Activated CD8-positive, alpha-beta memory T cell treated with anti-CD3 and anti-CD28 coated beads, Interleukin-2, amount 50 U/mL, for 24 hours (primary cell): ENCODE measurements at regions not wholly inside any gene's neighbourhood (a gene's known extent, or its start where the extent isn't known, plus 50 kb on each side); places are given as distances from the start of the nearest gene placed in this dataset.

ENCODE experiments used
- DNase-seq: peaks from one replicate; pipeline ENCODE4 v3.0.0-alpha.2; 2020; ENCODE audit errors: extremely low read depth

GRCh38 chr14:34135492-34135891 is 184.6 kb upstream of the EGLN3 start:
- no peak for DNase-seq

GRCh38 chr14:34134484-34134883 is 183.6 kb upstream of the EGLN3 start:
- DNase-seq = no peak

- DNase-seq = no peak
Measured at GRCh38 chr14:34129927-34130552, 179.2 kb upstream of the EGLN3 start.

- DNase-seq = no peak
Measured at GRCh38 chr14:34128665-34129064, 177.8 kb upstream of the EGLN3 start.

GRCh38 chr14:34126586-34126985 is 175.7 kb upstream of the EGLN3 start:
- DNase-seq = no peak

- DNase-seq = no peak
Measured at GRCh38 chr14:34124585-34124984, 173.7 kb upstream of the EGLN3 start.

- DNase-seq = no peak
Measured at GRCh38 chr14:34122650-34123049, 171.8 kb upstream of the EGLN3 start.

- no peak for DNase-seq
Measured at GRCh38 chr14:34122081-34122480, 171.2 kb upstream of the EGLN3 start.

GRCh38 chr14:34120185-34120977 is 169.5 kb upstream of the EGLN3 start:
- DNase-seq = no peak

GRCh38 chr14:34119107-34119858 is 168.4 kb upstream of the EGLN3 start:
- DNase-seq = no peak

- DNase-seq = no peak
Measured at GRCh38 chr14:34113991-34114390, 163.1 kb upstream of the EGLN3 start.

GRCh38 chr14:34113005-34113511 is 162.2 kb upstream of the EGLN3 start:
- no peak for DNase-seq

- no peak for DNase-seq
Measured at GRCh38 chr14:34111953-34112352, 161.1 kb upstream of the EGLN3 start.

GRCh38 chr14:34111505-34111904 is 160.6 kb upstream of the EGLN3 start:
- no peak for DNase-seq

GRCh38 chr14:34110531-34110930 is 159.7 kb upstream of the EGLN3 start:
- DNase-seq = no peak

GRCh38 chr14:34107441-34107840 is 156.6 kb upstream of the EGLN3 start:
- DNase-seq = no peak

- no peak for DNase-seq
Measured at GRCh38 chr14:34106310-34106709, 155.4 kb upstream of the EGLN3 start.

GRCh38 chr14:34104489-34105397 is 153.9 kb upstream of the EGLN3 start:
- DNase-seq = no peak

- DNase-seq = no peak
Measured at GRCh38 chr14:34103176-34103575, 152.3 kb upstream of the EGLN3 start.

GRCh38 chr14:34099635-34100034 is 148.8 kb upstream of the EGLN3 start:
- no peak for DNase-seq

GRCh38 chr14:34098985-34099349 is 148.1 kb upstream of the EGLN3 start:
- no peak for DNase-seq
